Transverse colon (tissue), 4 donors: ENCODE measurements at regions not wholly inside any gene's neighbourhood (a gene's known extent, or its start where the extent isn't known, plus 50 kb on each side); places are given as distances from the start of the nearest gene placed in this dataset.

ENCODE experiments used
- DNase-seq: peaks from one replicate; pipeline ENCODE4 v3.0.0-alpha.2; 2019
- H3K27ac ChIP-seq, 4 donors: fragments of 200-600 bp; sonication (generic); 2 replicates each; pipeline ENCODE4 v1.5.1; 2016 to 2018; ENCODE audit warnings: inconsistent platforms in 4 of 4
- H3K27me3 ChIP-seq: fragments of 200-600 bp; sonication (generic); 2 replicates; pipeline ENCODE4 v1.5.1; 2017; ENCODE audit warnings: inconsistent platforms
- H3K36me3 ChIP-seq, 4 donors: fragments of 200-600 bp; sonication (generic); 2 replicates each; pipeline ENCODE4 v1.5.1; 2017 to 2019; ENCODE audit warnings: inconsistent platforms in 4 of 4
- H3K4me1 ChIP-seq, 4 donors: fragments of 200-600 bp; sonication (generic); 2 replicates each; pipeline ENCODE4 v1.5.1; 2017 to 2020; ENCODE audit warnings: inconsistent platforms in 4 of 4
- H3K4me3 ChIP-seq, 4 donors: fragments of 200-600 bp; sonication (generic); 1 replicate in 1 of 4; 2 replicates in 3 of 4; pipeline versions ENCODE4 v1.5.1 to v1.6.1; 2017 to 2019; ENCODE audit warnings: inconsistent platforms in 4 of 4
- H3K9me3 ChIP-seq, 2 donors: fragments of 200-600 bp; sonication (generic); 2 replicates each; pipeline ENCODE4 v1.5.1; 2017 to 2019; ENCODE audit warnings: inconsistent platforms in 2 of 2
- EP300 ChIP-seq: sonication (generic); formaldehyde crosslinking; IDR thresholded peaks from one replicate; pipeline ENCODE4 v1.6.1; 2017; ENCODE audit warnings: antibody characterized with exemption, low read depth
- POLR2A ChIP-seq: fragments of 450-650 bp; IDR thresholded peaks from one replicate; pipeline ENCODE4 v1.6.1; 2016; ENCODE audit warnings: antibody characterized with exemption, mild to moderate bottlenecking, moderate library complexity
- POLR2AphosphoS5 ChIP-seq, 3 donors: sonication (generic); formaldehyde crosslinking; IDR thresholded peaks; one replicate each; pipeline ENCODE4 v1.6.1; 2016; ENCODE audit warnings: antibody characterized with exemption in 3 of 3
- WGBS, 2 donors: methylation state at CpG; one replicate each; pipeline ENCODE4 v1.1.5; 2018; ENCODE audit warnings: low coverage in 1 of 2; 5-methylcytosine and 5-hydroxymethylcytosine counted together
- in situ Hi-C, 4 donors: fragments of 200-750 bp; cut with MboI; loops; one replicate each; pipeline versions ENCODE4 v1.15.0 to v1.15.1; 2017; ENCODE audit warnings: low sequenced_read_pairs in 3 of 4, low pct_ligation_motif_present in 1 of 4, low pct_unique_long_range_greater_than_20kb in 1 of 4
- intact Hi-C: fragments of 100-400 bp; cut with DNase I; formaldehyde crosslinking; loops from one replicate; pipeline ENCODE4 v1.15.1; 2023; ENCODE audit warnings: low total_unique reads
- TF ChIP-seq, protein P1 (sequence below), 5 experiments: fragments of 200-600 bp in 3 of 5; fragments of 450-650 bp in 2 of 5; sonication (generic) in 3 of 5; IDR thresholded peaks; 1 replicate in 2 of 5; 2 replicates in 3 of 5; pipeline ENCODE4 v1.5.1; 2016 to 2017; ENCODE audit warnings: antibody characterized with exemption in 5 of 5, inconsistent platforms in 3 of 5, mild to moderate bottlenecking in 2 of 5, moderate library complexity in 1 of 5

GRCh38 chr4:164529486-164529885 is 224.4 kb upstream of the SMIM31 start:
- Histone ChIP-seq H3K36me3 (no peaks in the 10 kb centered on the region), H3K27ac (no peak overlapping the region), H3K4me1 (no peaks in the 10 kb centered on the region), H3K4me3 (no peak overlapping the region), H3K9me3 (no peaks in the 10 kb centered on the region), H3K27me3 (no peaks in the 10 kb centered on the region)
- no peak for DNase-seq
- in situ Hi-C loops (no loop called here), intact Hi-C loops (no loop called here)
- 75 to 87% methylated on average over 4 to 5 of the region's 5 CpGs for WGBS, 2 donors
- no peak for TF ChIP-seq EP300
- no peak for TF ChIP-seq POLR2A
- TF ChIP-seq POLR2AphosphoS5 (IDR thresholded peaks at IDR 0.05), result no peak
- TF ChIP-seq, protein P1, sequence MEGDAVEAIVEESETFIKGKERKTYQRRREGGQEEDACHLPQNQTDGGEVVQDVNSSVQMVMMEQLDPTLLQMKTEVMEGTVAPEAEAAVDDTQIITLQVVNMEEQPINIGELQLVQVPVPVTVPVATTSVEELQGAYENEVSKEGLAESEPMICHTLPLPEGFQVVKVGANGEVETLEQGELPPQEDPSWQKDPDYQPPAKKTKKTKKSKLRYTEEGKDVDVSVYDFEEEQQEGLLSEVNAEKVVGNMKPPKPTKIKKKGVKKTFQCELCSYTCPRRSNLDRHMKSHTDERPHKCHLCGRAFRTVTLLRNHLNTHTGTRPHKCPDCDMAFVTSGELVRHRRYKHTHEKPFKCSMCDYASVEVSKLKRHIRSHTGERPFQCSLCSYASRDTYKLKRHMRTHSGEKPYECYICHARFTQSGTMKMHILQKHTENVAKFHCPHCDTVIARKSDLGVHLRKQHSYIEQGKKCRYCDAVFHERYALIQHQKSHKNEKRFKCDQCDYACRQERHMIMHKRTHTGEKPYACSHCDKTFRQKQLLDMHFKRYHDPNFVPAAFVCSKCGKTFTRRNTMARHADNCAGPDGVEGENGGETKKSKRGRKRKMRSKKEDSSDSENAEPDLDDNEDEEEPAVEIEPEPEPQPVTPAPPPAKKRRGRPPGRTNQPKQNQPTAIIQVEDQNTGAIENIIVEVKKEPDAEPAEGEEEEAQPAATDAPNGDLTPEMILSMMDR (IDR thresholded peaks at IDR 0.05), result no peak

DNA sequence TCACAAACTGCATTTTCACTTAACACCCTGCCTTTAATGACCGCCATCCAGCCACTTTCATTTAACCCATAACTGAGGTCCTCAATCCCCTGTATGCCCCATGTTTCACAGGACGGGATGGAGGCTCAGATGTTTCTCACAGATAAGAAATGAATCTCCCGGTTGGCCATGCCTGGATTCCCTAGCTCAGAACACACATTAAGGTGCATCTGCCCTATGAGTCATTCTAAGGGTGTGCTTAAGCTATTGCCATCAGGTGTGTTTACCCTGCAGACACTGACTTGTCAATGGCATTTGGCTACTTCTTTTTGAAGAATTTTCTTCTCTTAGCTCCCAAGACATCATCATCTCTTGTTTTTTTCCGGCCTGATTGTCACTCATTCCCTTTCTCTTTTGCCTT is 222.6 kb upstream of the SMIM31 start:
- in situ Hi-C loops, result no loop called here
- Histone ChIP-seq H3K4me1 (no peaks in the 10 kb centered on the region), H3K9me3 (no peaks in the 10 kb centered on the region), H3K27me3 (no peaks in the 10 kb centered on the region), H3K36me3 (no peaks in the 10 kb centered on the region), H3K27ac (no peak overlapping the region), H3K4me3 (no peak overlapping the region)
- WGBS, 2 donors, result 78 to 80% methylated on average over 1 to 4 of the region's 4 CpGs
- intact Hi-C loops, result no loop called here
- TF ChIP-seq EP300 (no peak), POLR2AphosphoS5 (IDR thresholded peaks at IDR 0.05) (no peak), POLR2A (no peak)
- TF ChIP-seq, protein P1 (IDR thresholded peaks at IDR 0.05), result no peak
- no peak for DNase-seq

GRCh38 chr4:164536814-164537213 is 217.1 kb upstream of the SMIM31 start:
- Histone ChIP-seq H3K27me3 (no peaks in the 10 kb centered on the region), H3K27ac (no peak overlapping the region), H3K36me3 (no peaks in the 10 kb centered on the region), H3K4me1 (no peaks in the 10 kb centered on the region), H3K9me3 (peaks cover 0 to 8% of the 10 kb centered on the region in 2 donors), H3K4me3 (no peak overlapping the region)
- intact Hi-C loops (no loop called here), in situ Hi-C loops (no loop called here)
- 71 to 79% methylated on average over 2 of the region's 2 CpGs for WGBS, 2 donors
- DNase-seq, result no peak
- TF ChIP-seq EP300 (no peak), POLR2AphosphoS5 (IDR thresholded peaks at IDR 0.05) (no peak), POLR2A (no peak)
- TF ChIP-seq, protein P1 (IDR thresholded peaks at IDR 0.05), result no peak

DNA sequence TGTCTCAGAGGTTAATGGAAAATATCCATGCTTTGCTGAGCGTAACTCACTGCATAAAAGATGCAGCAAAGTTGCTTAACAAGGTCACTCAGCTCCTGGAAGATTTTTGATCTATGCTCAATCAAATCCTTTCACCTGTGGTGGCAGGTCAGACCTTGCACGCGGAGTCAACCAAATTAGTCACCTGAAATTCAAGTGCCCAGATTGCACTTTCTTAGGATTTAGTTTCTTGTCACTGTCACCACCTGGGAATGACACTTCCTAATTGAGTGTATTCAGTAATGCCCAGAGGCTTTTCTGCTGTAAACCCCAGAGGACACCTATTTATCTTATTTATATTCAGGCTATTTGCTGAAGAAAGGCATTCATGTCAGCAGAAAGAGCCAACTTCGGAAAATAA is 215.8 kb upstream of the SMIM31 start:
- H3K27ac ChIP-seq, result no peak overlapping the region
- H3K4me1 ChIP-seq, result no peaks in the 10 kb centered on the region
- H3K36me3 ChIP-seq, result no peaks in the 10 kb centered on the region
- H3K9me3 ChIP-seq, result peaks cover 0 to 8% of the 10 kb centered on the region in 2 donors
- intact Hi-C loops (no loop called here), in situ Hi-C loops (no loop called here)
- no peak for DNase-seq
- WGBS, 2 donors, result 60 to 85% methylated on average over 2 to 4 of the region's 4 CpGs
- TF ChIP-seq POLR2AphosphoS5 (IDR thresholded peaks at IDR 0.05) (no peak), EP300 (no peak), POLR2A (no peak)
- TF ChIP-seq, protein P1 (IDR thresholded peaks at IDR 0.05), result no peak
- no peak overlapping the region for H3K4me3 ChIP-seq
- no peaks in the 10 kb centered on the region for H3K27me3 ChIP-seq
